AG09309 (cell line): ENCODE measurements at regions not wholly inside any gene's neighbourhood (a gene's known extent, or its start where the extent isn't known, plus 50 kb on each side); places are given as distances from the start of the nearest gene placed in this dataset.

Experiments
- DNase-seq: peaks from one replicate; pipeline ENCODE4 v3.0.0-alpha.2; 2010; ENCODE audit warnings: low read depth
- H3K4me3 ChIP-seq: 2 replicates; pipeline ENCODE4 v1.5.1; 2011; ENCODE audit warnings: mild to moderate bottlenecking, low read depth, low read length, moderate library complexity; ENCODE audit not compliant: control insufficient read depth
- TF ChIP-seq, protein P1 (sequence below): IDR thresholded peaks from 2 replicates; pipeline ENCODE4 v1.5.1; 2011; ENCODE audit warnings: mild to moderate bottlenecking, low read depth, low read length, inconsistent platforms; ENCODE audit not compliant: insufficient read depth, control insufficient read depth; ENCODE audit errors: missing control alignments

DNA sequence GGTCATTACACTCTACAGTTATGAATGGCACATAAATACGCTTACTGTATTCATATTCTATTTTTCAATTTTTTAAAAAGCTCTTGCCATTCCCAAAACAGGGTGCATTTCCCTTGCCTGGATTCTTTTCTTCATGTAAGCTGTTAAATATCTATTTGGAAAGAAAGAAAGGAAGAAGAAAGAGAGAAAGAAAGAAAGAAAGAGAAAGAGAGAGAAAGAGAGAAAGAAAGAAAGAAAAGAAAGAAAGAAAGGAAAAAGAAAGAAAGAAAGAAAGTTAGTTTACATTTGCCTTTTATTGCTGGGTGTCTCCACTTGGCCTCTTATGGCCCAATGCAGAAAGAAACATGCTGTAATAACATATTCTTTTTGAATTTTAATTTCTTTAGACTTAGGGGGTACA is 165.9 kb upstream of the ATXN1 start:
- TF ChIP-seq, protein P1, sequence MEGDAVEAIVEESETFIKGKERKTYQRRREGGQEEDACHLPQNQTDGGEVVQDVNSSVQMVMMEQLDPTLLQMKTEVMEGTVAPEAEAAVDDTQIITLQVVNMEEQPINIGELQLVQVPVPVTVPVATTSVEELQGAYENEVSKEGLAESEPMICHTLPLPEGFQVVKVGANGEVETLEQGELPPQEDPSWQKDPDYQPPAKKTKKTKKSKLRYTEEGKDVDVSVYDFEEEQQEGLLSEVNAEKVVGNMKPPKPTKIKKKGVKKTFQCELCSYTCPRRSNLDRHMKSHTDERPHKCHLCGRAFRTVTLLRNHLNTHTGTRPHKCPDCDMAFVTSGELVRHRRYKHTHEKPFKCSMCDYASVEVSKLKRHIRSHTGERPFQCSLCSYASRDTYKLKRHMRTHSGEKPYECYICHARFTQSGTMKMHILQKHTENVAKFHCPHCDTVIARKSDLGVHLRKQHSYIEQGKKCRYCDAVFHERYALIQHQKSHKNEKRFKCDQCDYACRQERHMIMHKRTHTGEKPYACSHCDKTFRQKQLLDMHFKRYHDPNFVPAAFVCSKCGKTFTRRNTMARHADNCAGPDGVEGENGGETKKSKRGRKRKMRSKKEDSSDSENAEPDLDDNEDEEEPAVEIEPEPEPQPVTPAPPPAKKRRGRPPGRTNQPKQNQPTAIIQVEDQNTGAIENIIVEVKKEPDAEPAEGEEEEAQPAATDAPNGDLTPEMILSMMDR, result no peak
- H3K4me3 ChIP-seq, result no peak overlapping the region
- no peak for DNase-seq

DNA sequence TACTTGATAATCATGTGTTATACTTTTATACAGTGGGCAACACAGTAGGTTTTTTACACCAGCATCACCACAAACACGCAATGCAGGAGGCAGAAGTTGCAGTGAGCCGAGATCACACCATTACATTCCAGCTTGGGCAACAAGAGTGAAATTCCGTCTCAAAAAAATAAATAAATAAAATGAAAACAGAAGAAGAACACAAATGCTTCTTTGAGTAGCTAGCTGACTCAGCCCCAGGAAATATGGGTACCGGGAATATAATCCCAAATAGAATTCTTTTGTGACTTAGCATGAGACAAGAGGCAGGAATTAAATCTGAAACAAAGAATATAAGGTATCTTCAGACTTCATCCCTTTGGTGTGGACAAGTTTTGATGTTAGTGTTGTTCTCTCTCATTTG is 164.2 kb upstream of the ATXN1 start:
- DNase-seq, result no peak
- no peak overlapping the region for H3K4me3 ChIP-seq

DNA sequence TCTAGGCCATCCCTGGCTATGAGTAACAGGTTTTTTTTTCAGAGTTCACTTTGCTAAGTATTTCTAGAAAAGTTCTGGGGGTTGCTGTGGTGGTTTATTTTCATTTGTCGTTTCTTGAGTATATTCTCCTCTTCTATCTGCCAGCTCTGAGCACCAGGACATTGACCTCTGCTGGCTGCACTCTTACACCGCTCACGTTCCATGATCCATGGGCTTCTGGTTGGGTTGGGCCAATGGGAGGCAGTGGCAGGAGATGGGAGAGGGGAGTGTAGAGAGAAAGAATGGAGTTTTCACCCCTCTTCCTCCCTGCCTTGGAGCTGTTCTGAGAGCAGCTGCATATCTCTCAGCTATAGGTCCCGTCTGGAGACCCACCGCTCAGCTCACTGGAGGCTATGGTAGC is 161.0 kb upstream of the ATXN1 start:
- DNase-seq, result no peak
- H3K4me3 ChIP-seq, result no peak overlapping the region
- TF ChIP-seq, protein P1, result no peak

More for the DNA sequence above, 164.2 kb upstream of the ATXN1 start:
- TF ChIP-seq, protein P1, result no peak

DNA sequence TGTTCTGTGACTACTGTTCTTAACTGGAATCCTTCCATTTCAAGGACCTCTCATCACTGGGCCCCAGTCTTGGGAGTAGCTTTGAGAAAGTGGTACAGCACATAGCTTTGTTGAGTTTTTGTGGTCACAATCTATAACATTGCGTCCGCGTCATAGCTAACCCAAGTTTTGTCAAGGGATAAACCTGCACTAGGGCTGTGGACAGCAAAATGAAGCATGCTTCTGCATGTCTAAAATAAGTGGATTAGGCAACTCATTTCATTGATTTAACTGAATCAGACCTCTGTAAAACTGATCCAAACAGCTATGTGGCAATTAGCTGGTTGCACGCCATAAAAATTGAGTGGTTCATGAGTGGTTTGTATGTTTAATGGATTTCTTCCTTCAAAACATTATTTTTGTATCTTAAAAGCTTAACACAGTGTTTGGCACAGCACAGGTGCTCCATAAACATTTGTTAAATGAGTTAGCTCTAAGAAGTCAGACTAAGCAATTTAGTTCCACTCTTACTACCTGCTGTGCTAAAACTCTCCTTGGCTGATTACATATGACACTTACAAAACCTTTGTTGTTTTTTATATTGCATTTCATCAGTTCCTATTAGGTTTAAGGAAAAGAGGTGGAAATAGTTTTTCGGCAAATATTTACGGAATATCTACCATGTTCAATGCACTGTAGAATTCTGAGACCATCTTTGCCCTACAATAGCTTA is 160.3 kb upstream of the ATXN1 start:
- TF ChIP-seq, protein P1, result no peak
- no peak overlapping the region for H3K4me3 ChIP-seq
- no peak for DNase-seq

DNA sequence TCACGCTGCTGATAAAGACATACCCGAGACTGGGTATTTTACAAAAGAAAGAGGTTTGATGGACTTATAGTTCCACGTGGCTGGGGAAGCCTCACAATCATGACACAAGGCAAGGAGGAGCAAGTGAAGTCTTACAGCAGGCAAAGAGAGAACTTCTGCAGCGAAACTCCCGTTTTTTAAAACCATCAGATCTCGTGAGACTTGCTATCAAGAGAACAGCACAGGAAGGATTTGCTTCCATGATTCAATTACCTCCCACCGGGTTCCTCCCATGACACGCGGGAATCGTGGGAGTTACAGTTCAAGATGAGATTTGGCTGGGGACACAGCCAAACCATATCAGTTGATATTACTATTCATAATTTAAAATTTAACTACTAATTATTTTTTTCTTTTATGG is 157.3 kb upstream of the ATXN1 start:
- TF ChIP-seq, protein P1, result no peak
- no peak for DNase-seq

DNA sequence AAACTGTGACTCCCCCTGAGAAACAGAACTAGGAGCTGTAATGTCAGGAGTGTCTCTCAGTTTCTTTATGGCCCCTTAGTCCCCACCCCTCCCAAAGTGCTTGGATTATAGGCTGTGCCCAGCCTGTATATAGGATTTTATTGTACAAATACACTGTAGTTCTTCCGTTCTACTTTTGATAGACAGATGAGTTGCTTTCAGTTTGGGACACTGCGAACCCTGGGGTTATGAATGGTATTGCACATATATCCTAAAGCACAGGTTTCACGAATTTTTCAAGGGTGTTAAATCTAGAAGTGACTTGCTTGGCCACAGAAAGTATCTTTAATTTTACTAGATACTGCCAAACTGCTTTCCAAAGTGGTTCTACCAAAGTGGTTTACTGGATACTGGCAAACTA is 152.9 kb upstream of the ATXN1 start:
- DNase-seq, result no peak
- no peak overlapping the region for H3K4me3 ChIP-seq
- TF ChIP-seq, protein P1, result no peak

More for the DNA sequence above, 157.3 kb upstream of the ATXN1 start:
- no peak overlapping the region for H3K4me3 ChIP-seq

DNA sequence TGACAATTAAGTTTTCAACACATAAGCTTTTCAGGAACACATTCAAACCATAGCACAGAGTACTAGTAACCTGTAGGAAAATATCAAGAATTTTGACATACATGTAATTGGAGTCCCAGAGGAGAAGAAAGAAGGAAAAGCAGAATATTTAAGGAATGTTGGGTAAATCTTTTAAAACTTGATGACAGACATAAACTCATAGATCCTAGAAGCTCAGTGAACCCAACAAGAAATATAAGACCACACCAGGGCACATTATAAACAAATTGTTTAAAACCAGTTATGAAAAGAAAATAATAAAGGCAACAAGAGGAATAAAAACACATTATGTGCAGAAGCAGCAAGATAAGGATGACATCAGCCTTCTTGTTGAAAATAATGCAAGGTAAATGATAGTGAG is 151.5 kb upstream of the ATXN1 start:
- H3K4me3 ChIP-seq, result no peak overlapping the region
- TF ChIP-seq, protein P1, result no peak
- DNase-seq, result no peak
